Panc1 (cell line): ENCODE measurements at regions not wholly inside any gene's neighbourhood (a gene's known extent, or its start where the extent isn't known, plus 50 kb on each side); places are given as distances from the start of the nearest gene placed in this dataset.

Source experiments
- CTCF ChIP-seq: fragments of 450-650 bp; IDR thresholded peaks from 2 replicates; pipeline ENCODE4 v1.5.1; 2017; ENCODE audit warnings: mild to moderate bottlenecking
- REST ChIP-seq, 2 experiments: IDR thresholded peaks; 2 replicates each; pipeline ENCODE4 v1.6.1; 2011 to 2012; ENCODE audit warnings: low read depth in 2 of 2, control low read depth in 1 of 2, low read length in 1 of 2, mild to moderate bottlenecking in 1 of 2, moderate library complexity in 1 of 2; ENCODE audit not compliant: insufficient read depth in 1 of 2
- SIN3A ChIP-seq: IDR thresholded peaks from 2 replicates; pipeline ENCODE4 v1.6.1; 2012; ENCODE audit warnings: low read depth, mild to moderate bottlenecking, low read length, moderate library complexity, borderline replicate concordance; ENCODE audit not compliant: insufficient read depth
- TCF7L2 ChIP-seq: IDR thresholded peaks from 2 replicates; pipeline ENCODE4 v1.6.1; 2011; ENCODE audit warnings: mild to moderate bottlenecking, low read depth, low read length, inconsistent platforms

- TF ChIP-seq CTCF: no peak
- no peak for TF ChIP-seq REST (IDR thresholded peaks at IDR 0.05; ENCODE audit: insufficient read depth in 1 of 2, low read depth in 2 of 2, low read length in 1 of 2)
- TF ChIP-seq SIN3A: no peak
- TF ChIP-seq TCF7L2: no peak
Measured at GRCh38 chr2:100632759-100633158, 70.0 kb downstream of the PDCL3 start.
